CD4-positive, alpha-beta T cell (primary cell): ENCODE measurements at regions not wholly inside any gene's neighbourhood (a gene's known extent, or its start where the extent isn't known, plus 50 kb on each side); places are given as distances from the start of the nearest gene placed in this dataset.

Experiments used
- ATAC-seq: fragments of 200-7000 bp; cut with Tn5 transposase; one replicate; pipeline ENCODE4 v1.10.0; 2022; ENCODE audit warnings: mild to moderate bottlenecking; ENCODE audit not compliant: poor library complexity
- CTCF ChIA-PET: fragments of 350-600 bp; sonication (Branson Sonifier 250); formaldehyde crosslinking; loops from one replicate; lab custom pipeline; 2021; ENCODE audit warnings: antibody characterized with exemption, inconsistent platforms; lab: Charles Lee
- POLR2A ChIA-PET: fragments of 350-600 bp; sonication (Branson Sonifier 250); formaldehyde crosslinking; loops from one replicate; lab custom pipeline; 2021; ENCODE audit warnings: antibody characterized with exemption, inconsistent platforms; lab: Charles Lee
- DNase-seq, 14 experiments: peaks; one replicate each; pipeline ENCODE4 v3.0.0-alpha.2; 2013 to 2020; ENCODE audit warnings: mixed read lengths in 2 of 14
- H3K27ac ChIP-seq, 2 donors: one replicate each; pipeline versions ENCODE4 v1.5.1 to v1.7.0; 2013; ENCODE audit warnings: low read length in 2 of 2, low read depth in 1 of 2, mild to moderate bottlenecking in 1 of 2
- H3K27me3 ChIP-seq, 2 experiments: 1 replicate in 1 of 2; 2 replicates in 1 of 2; pipeline versions ENCODE4 v1.6.1 to v1.7.0; 2013; ENCODE audit warnings: low read length in 2 of 2, control low read depth in 1 of 2, mild to moderate bottlenecking in 1 of 2, moderate library complexity in 1 of 2; ENCODE audit not compliant: insufficient read depth in 2 of 2, control insufficient read depth in 1 of 2
- H3K36me3 ChIP-seq: one replicate; pipeline ENCODE4 v1.6.1; 2013; ENCODE audit warnings: low read length, control low read depth; ENCODE audit not compliant: insufficient read depth
- H3K4me1 ChIP-seq: one replicate; pipeline ENCODE4 v1.6.1; 2013; ENCODE audit warnings: low read length, control low read depth; ENCODE audit not compliant: insufficient read depth
- H3K4me3 ChIP-seq: one replicate; pipeline ENCODE4 v1.5.1; 2013; ENCODE audit warnings: mild to moderate bottlenecking, low read length, moderate library complexity
- H3K9me3 ChIP-seq, 2 experiments: 1 replicate in 1 of 2; 2 replicates in 1 of 2; pipeline versions ENCODE4 v1.6.1 to v1.7.0; 2013; ENCODE audit warnings: low read length in 2 of 2, mild to moderate bottlenecking in 2 of 2, control low read depth in 1 of 2, moderate library complexity in 1 of 2; ENCODE audit not compliant: control insufficient read depth in 1 of 2, insufficient read depth in 1 of 2
- H3K27ac Mint-ChIP-seq: one replicate; pipeline ENCODE4 v1.8.0; 2020; ENCODE audit warnings: mixed read lengths
- H3K27me3 Mint-ChIP-seq: one replicate; pipeline ENCODE4 v1.8.0; 2021; ENCODE audit warnings: mixed read lengths
- H3K36me3 Mint-ChIP-seq: one replicate; pipeline ENCODE4 v1.8.0; 2021; ENCODE audit warnings: low read depth, mixed read lengths
- H3K4me1 Mint-ChIP-seq: one replicate; pipeline ENCODE4 v1.8.0; 2021; ENCODE audit warnings: low read depth, mixed read lengths
- H3K4me3 Mint-ChIP-seq: one replicate; pipeline ENCODE4 v1.8.0; 2020; ENCODE audit warnings: mild to moderate bottlenecking, mixed read lengths
- H3K9me3 Mint-ChIP-seq: one replicate; pipeline ENCODE4 v1.8.0; 2020; ENCODE audit warnings: mixed read lengths
- intact Hi-C, 2 experiments: fragments of 100-400 bp; cut with DNase I in 1 of 2; cut with micrococcal nuclease in 1 of 2; formaldehyde crosslinking; loops; one replicate each; pipeline versions ENCODE4 v1.15.1 to v1.9.0; 2023 to 2025; cut with DNase I, micrococcal nuclease
- TF ChIP-seq, protein P1 (sequence below): fragments of 200-600 bp; IDR thresholded peaks from one replicate; pipeline ENCODE4 v1.8.0; 2022; ENCODE audit warnings: antibody characterized with exemption, mild to moderate bottlenecking

DNA sequence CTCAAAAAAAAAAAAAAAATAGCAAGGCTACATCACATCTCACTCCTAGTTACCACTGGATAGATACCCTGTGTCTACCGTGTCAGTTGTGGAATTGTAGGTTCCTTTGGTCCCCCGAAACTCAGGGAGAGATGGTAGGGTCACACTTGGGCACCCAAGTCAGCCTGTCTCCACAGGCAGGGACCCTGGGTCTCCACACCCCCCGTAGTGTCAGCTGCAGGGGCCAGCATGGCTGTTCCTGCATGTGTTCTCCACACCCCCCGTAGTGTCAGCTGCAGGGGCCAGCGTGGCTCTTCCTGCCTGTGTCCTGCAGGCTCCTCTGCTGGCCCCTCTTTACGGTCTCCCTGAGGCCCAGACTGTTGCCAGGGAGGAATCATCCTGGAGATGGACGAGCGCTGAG is 282.1 kb downstream of the BRD1 start:
- no peak overlapping the region for H3K27ac ChIP-seq
- ChIA-PET POLR2A (no interaction called here), CTCF (no interaction called here)
- Mint-ChIP-seq H3K36me3 (no peaks in the 10 kb centered on the region), H3K4me3 (no peak overlapping the region), H3K4me1 (no peaks in the 10 kb centered on the region), H3K27ac (no peak overlapping the region), H3K27me3 (no peaks in the 10 kb centered on the region), H3K9me3 (no peaks in the 10 kb centered on the region)
- no peaks in the 10 kb centered on the region for H3K4me1 ChIP-seq
- no peaks in the 10 kb centered on the region for H3K36me3 ChIP-seq
- peaks cover 0 to 28% of the 10 kb centered on the region in 2 experiments for H3K9me3 ChIP-seq
- ATAC-seq (no peak), DNase-seq (peak in 1 of 14 experiments; percentile 15)
- no peak overlapping the region for H3K4me3 ChIP-seq
- TF ChIP-seq, protein P1, sequence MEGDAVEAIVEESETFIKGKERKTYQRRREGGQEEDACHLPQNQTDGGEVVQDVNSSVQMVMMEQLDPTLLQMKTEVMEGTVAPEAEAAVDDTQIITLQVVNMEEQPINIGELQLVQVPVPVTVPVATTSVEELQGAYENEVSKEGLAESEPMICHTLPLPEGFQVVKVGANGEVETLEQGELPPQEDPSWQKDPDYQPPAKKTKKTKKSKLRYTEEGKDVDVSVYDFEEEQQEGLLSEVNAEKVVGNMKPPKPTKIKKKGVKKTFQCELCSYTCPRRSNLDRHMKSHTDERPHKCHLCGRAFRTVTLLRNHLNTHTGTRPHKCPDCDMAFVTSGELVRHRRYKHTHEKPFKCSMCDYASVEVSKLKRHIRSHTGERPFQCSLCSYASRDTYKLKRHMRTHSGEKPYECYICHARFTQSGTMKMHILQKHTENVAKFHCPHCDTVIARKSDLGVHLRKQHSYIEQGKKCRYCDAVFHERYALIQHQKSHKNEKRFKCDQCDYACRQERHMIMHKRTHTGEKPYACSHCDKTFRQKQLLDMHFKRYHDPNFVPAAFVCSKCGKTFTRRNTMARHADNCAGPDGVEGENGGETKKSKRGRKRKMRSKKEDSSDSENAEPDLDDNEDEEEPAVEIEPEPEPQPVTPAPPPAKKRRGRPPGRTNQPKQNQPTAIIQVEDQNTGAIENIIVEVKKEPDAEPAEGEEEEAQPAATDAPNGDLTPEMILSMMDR = no peak
- H3K27me3 ChIP-seq = no peaks in the 10 kb centered on the region
- intact Hi-C loops = no loop called here

- Histone ChIP-seq H3K36me3 (no peaks in the 10 kb centered on the region), H3K4me1 (no peaks in the 10 kb centered on the region), H3K27me3 (no peaks in the 10 kb centered on the region), H3K9me3 (peaks cover 0 to 19% of the 10 kb centered on the region in 2 experiments), H3K4me3 (no peak overlapping the region), H3K27ac (no peak overlapping the region)
- TF ChIP-seq, protein P1 = no peak
- intact Hi-C loops = no loop called here
- H3K27me3 Mint-ChIP-seq = no peaks in the 10 kb centered on the region
- no peak overlapping the region for H3K27ac Mint-ChIP-seq
- H3K4me1 Mint-ChIP-seq = no peaks in the 10 kb centered on the region
- ChIA-PET CTCF (no interaction called here), POLR2A (no interaction called here)
- H3K4me3 Mint-ChIP-seq = no peak overlapping the region
- no peak for DNase-seq
- no peak for ATAC-seq
- no peaks in the 10 kb centered on the region for H3K9me3 Mint-ChIP-seq
- H3K36me3 Mint-ChIP-seq = peaks cover 2% of the 10 kb centered on the region
Observed at GRCh38 chr22:49544286-49544685, 283.4 kb downstream of the BRD1 start.

DNA sequence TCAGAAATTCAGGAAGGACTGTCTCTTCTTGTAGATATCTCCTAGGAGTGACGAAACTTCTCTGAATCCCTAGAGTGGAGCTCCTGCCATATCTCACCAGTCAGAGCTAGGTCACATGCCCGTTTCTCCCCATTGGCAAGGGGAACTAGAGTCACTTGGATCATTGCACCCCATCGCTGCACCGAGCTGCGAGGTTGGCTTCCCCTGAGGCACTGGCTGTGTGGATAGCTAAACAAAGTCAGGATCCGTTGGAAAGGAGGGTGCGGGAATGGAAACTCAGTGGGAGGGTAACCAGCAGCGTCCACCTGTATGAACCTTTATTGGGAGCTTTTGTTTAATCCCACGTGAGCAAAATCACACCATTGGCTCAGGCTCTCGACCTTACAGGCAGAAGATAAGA is 283.8 kb downstream of the BRD1 start:
- POLR2A ChIA-PET = no interaction called here
- no peak for ATAC-seq
- Mint-ChIP-seq H3K4me1 (no peaks in the 10 kb centered on the region), H3K36me3 (peaks cover 6% of the 10 kb centered on the region), H3K27ac (no peak overlapping the region), H3K4me3 (no peak overlapping the region), H3K9me3 (no peaks in the 10 kb centered on the region), H3K27me3 (no peaks in the 10 kb centered on the region)
- Histone ChIP-seq H3K36me3 (no peaks in the 10 kb centered on the region), H3K4me3 (no peak overlapping the region), H3K9me3 (peaks cover 0 to 15% of the 10 kb centered on the region in 2 experiments), H3K27me3 (no peaks in the 10 kb centered on the region), H3K27ac (no peak overlapping the region), H3K4me1 (no peaks in the 10 kb centered on the region)
- CTCF ChIA-PET = no interaction called here
- intact Hi-C loops = no loop called here
- peak in 1 of 14 experiments; percentile 2 for DNase-seq
- TF ChIP-seq, protein P1 = no peak
